H9 (cell line): ENCODE measurements at regions not wholly inside any gene's neighbourhood (a gene's known extent, or its start where the extent isn't known, plus 50 kb on each side); places are given as distances from the start of the nearest gene placed in this dataset.

Experiments used
- DNase-seq: peaks from one replicate; pipeline ENCODE4 v3.0.0-alpha.2; 2017
- H2AFZ ChIP-seq: one replicate; pipeline ENCODE4 v1.6.1; 2013; ENCODE audit warnings: mild to moderate bottlenecking, low read length, control low read depth, moderate library complexity
- H2AK5ac ChIP-seq: 2 replicates; pipeline ENCODE4 v1.6.1; 2013; ENCODE audit warnings: low read length, control low read depth, mixed read lengths; ENCODE audit not compliant: insufficient read length
- H2BK120ac ChIP-seq: one replicate; pipeline ENCODE4 v1.6.1; 2013; ENCODE audit warnings: low read depth, mild to moderate bottlenecking, low read length, control low read depth, inconsistent platforms; ENCODE audit not compliant: poor library complexity, severe bottlenecking
- H2BK12ac ChIP-seq: 2 replicates; pipeline ENCODE4 v1.6.1; 2013; ENCODE audit warnings: low read length, control low read depth, mixed read lengths, low read depth; ENCODE audit not compliant: insufficient read length
- H2BK15ac ChIP-seq: 2 replicates; pipeline ENCODE4 v1.6.1; 2013; ENCODE audit warnings: low read depth, low read length, control low read depth
- H2BK20ac ChIP-seq: one replicate; pipeline ENCODE4 v1.6.1; 2013; ENCODE audit warnings: low read depth, mild to moderate bottlenecking, low read length, control low read depth, inconsistent platforms; ENCODE audit not compliant: poor library complexity, severe bottlenecking
- H2BK5ac ChIP-seq: 2 replicates; pipeline ENCODE4 v1.6.1; 2013; ENCODE audit warnings: low read length, control low read depth, mixed read lengths; ENCODE audit not compliant: insufficient read length
- H3K14ac ChIP-seq: 2 replicates; pipeline ENCODE4 v1.6.1; 2013; ENCODE audit warnings: low read length, control low read depth; ENCODE audit not compliant: insufficient read depth
- H3K18ac ChIP-seq: 2 replicates; pipeline ENCODE4 v1.6.1; 2013; ENCODE audit warnings: low read depth, mild to moderate bottlenecking, mixed read lengths, low read length, control low read depth; ENCODE audit not compliant: insufficient read length
- H3K23ac ChIP-seq: 2 replicates; pipeline ENCODE4 v1.6.1; 2013; ENCODE audit warnings: low read length, control low read depth, mixed read lengths, low read depth; ENCODE audit not compliant: insufficient read length
- H3K23me2 ChIP-seq: 2 replicates; pipeline ENCODE4 v1.6.1; 2013; ENCODE audit warnings: low read depth, mild to moderate bottlenecking, mixed read lengths, low read length, control low read depth; ENCODE audit not compliant: insufficient read length, poor library complexity, severe bottlenecking
- H3K27ac ChIP-seq: 2 replicates; pipeline ENCODE4 v1.5.1; 2013; ENCODE audit warnings: low read length, control low read depth, mixed read lengths, low read depth; ENCODE audit not compliant: insufficient read length
- H3K27me3 ChIP-seq: 2 replicates; pipeline ENCODE4 v1.6.1; 2013; ENCODE audit warnings: low read length, control low read depth, inconsistent platforms; ENCODE audit not compliant: insufficient read depth
- H3K4ac ChIP-seq: 2 replicates; pipeline ENCODE4 v1.6.1; 2013; ENCODE audit warnings: low read depth, mild to moderate bottlenecking, control low read depth, inconsistent platforms, low read length, moderate library complexity
- H3K4me1 ChIP-seq: 2 replicates; pipeline ENCODE4 v1.6.1; 2013; ENCODE audit warnings: low read length, control low read depth, inconsistent platforms; ENCODE audit not compliant: insufficient read depth
- H3K4me2 ChIP-seq: 2 replicates; pipeline ENCODE4 v1.6.1; 2013; ENCODE audit warnings: low read length, control low read depth, mixed read lengths; ENCODE audit not compliant: insufficient read length, insufficient read depth
- H3K56ac ChIP-seq: 2 replicates; pipeline ENCODE4 v1.6.1; 2013; ENCODE audit warnings: low read depth, mild to moderate bottlenecking, mixed read lengths, low read length, control low read depth; ENCODE audit not compliant: insufficient read length
- H3K79me1 ChIP-seq: 2 replicates; pipeline ENCODE4 v1.6.1; 2013; ENCODE audit warnings: low read depth, mild to moderate bottlenecking, moderate library complexity, low read length, control low read depth, inconsistent platforms; ENCODE audit not compliant: insufficient read depth, poor library complexity, severe bottlenecking
- H3K79me2 ChIP-seq: 2 replicates; pipeline ENCODE4 v1.6.1; 2013; ENCODE audit warnings: low read length, control low read depth, inconsistent platforms; ENCODE audit not compliant: insufficient read depth
- H3K9ac ChIP-seq: 2 replicates; pipeline ENCODE4 v1.6.1; 2013; ENCODE audit warnings: low read length, control low read depth, mixed read lengths; ENCODE audit not compliant: insufficient read length; ENCODE audit errors: extremely low read depth
- H3K9me3 ChIP-seq: one replicate; pipeline ENCODE4 v1.6.1; 2013; ENCODE audit warnings: low read depth, low read length, inconsistent platforms; ENCODE audit not compliant: control insufficient read depth
- H3T11ph ChIP-seq: one replicate; pipeline ENCODE4 v1.6.1; 2013; ENCODE audit warnings: mild to moderate bottlenecking, low read length, control low read depth, inconsistent platforms
- H4K20me1 ChIP-seq: one replicate; pipeline ENCODE4 v1.6.1; 2013; ENCODE audit not compliant: control insufficient read depth, insufficient read length, insufficient read depth
- H4K5ac ChIP-seq: 2 replicates; pipeline ENCODE4 v1.6.1; 2013; ENCODE audit warnings: low read depth, mild to moderate bottlenecking, mixed read lengths, low read length, control low read depth; ENCODE audit not compliant: insufficient read length
- H4K8ac ChIP-seq: replicated peaks from 2 replicates; pipeline ENCODE4 v1.6.1; 2013; ENCODE audit warnings: low read length, control low read depth, mixed read lengths, low read depth; ENCODE audit not compliant: insufficient read length
- H4K91ac ChIP-seq: 2 replicates; pipeline ENCODE4 v1.6.1; 2013; ENCODE audit warnings: low read depth, mild to moderate bottlenecking, moderate library complexity, mixed read lengths, low read length, control low read depth; ENCODE audit not compliant: insufficient read length
- H3K27ac Mint-ChIP-seq, 3 experiments: 2 replicates in 2 of 3; 3 replicates in 1 of 3; pipeline ENCODE4 v1.8.0; 2020 to 2021; ENCODE audit warnings: mixed read lengths in 3 of 3, mild to moderate bottlenecking in 1 of 3, moderate library complexity in 1 of 3
- H3K27me3 Mint-ChIP-seq: 2 replicates; pipeline ENCODE4 v1.8.0; 2021; ENCODE audit warnings: low read depth, mild to moderate bottlenecking, moderate library complexity, mixed read lengths
- H3K36me3 Mint-ChIP-seq, 3 experiments: 2 replicates in 2 of 3; 3 replicates in 1 of 3; pipeline ENCODE4 v1.8.0; 2020 to 2021; ENCODE audit warnings: low read depth in 3 of 3, mixed read lengths in 3 of 3; ENCODE audit not compliant: insufficient read depth in 1 of 3
- H3K4me1 Mint-ChIP-seq, 2 experiments: 2 replicates each; pipeline ENCODE4 v1.8.0; 2020; ENCODE audit warnings: mixed read lengths in 2 of 2
- H3K4me3 Mint-ChIP-seq, 2 experiments: 2 replicates in 1 of 2; 3 replicates in 1 of 2; pipeline ENCODE4 v1.8.0; 2020 to 2021; ENCODE audit warnings: mild to moderate bottlenecking in 2 of 2, mixed read lengths in 2 of 2, moderate library complexity in 1 of 2
- H3K9me3 Mint-ChIP-seq, 2 experiments: 2 replicates in 1 of 2; 3 replicates in 1 of 2; pipeline ENCODE4 v1.8.0; 2020; ENCODE audit warnings: mild to moderate bottlenecking in 2 of 2, mixed read lengths in 2 of 2, moderate library complexity in 1 of 2
- WGBS: extraction: QIAGEN DNeasy Blood & Tissue Kit; methylation state at CpG from one replicate; pipeline ENCODE4 v1.1.7; 2013; ENCODE audit warnings: missing lambda C conversion rate, low lambda C conversion rate, mixed read lengths; ENCODE audit not compliant: insufficient read length; ENCODE audit errors: extremely low coverage; 5-methylcytosine and 5-hydroxymethylcytosine counted together
- TF ChIP-seq, protein P1 (sequence below): fragments of 200-600 bp; sonication (generic); conservative IDR thresholded peaks from 3 replicates; pipeline ENCODE4 v1.8.0; 2021; ENCODE audit warnings: antibody characterized with exemption, mild to moderate bottlenecking

DNA sequence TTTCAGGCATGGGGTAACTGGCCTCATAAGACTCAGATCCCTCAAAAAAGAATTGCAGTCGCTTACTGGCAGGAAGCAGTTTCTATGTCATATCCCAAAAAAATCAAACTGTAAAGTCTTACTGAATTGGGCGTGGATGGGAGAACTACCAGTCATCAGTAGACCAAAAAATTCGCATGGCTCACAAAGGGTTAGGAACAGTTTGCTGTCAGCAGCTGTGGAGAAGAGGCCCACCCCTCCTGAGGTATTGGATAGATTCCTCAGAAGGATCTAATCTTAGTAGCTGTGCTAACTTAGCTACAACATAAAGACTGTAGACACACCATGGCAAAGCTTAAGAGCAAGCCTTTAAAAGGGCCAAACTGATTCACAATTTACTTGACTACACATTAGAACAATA lies 478.3 kb upstream of the FTMT start:
- Histone ChIP-seq H3K79me2 (no peaks in the 10 kb centered on the region), H3K23ac (no peak overlapping the region), H2BK5ac (no peak overlapping the region), H3K79me1 (no peaks in the 10 kb centered on the region), H3T11ph (no peak overlapping the region), H3K27me3 (no peaks in the 10 kb centered on the region), H3K9me3 (no peaks in the 10 kb centered on the region), H2BK20ac (no peak overlapping the region), H2AFZ (no peak overlapping the region), H2BK120ac (no peak overlapping the region), H3K18ac (no peak overlapping the region), H3K9ac (no peak overlapping the region), H2BK12ac (no peak overlapping the region), H4K5ac (no peak overlapping the region), H4K20me1 (no peaks in the 10 kb centered on the region), H3K14ac (no peak overlapping the region), H2AK5ac (no peak overlapping the region), H3K4me1 (no peaks in the 10 kb centered on the region), H2BK15ac (no peak overlapping the region), H4K8ac (no peak overlapping the region), H3K4me2 (no peak overlapping the region), H3K56ac (no peak overlapping the region), H3K27ac (no peak overlapping the region), H3K23me2 (no peaks in the 10 kb centered on the region), H3K4ac (no peak overlapping the region), H4K91ac (no peak overlapping the region)
- no peak overlapping the region for H3K4me3 Mint-ChIP-seq
- TF ChIP-seq, protein P1, sequence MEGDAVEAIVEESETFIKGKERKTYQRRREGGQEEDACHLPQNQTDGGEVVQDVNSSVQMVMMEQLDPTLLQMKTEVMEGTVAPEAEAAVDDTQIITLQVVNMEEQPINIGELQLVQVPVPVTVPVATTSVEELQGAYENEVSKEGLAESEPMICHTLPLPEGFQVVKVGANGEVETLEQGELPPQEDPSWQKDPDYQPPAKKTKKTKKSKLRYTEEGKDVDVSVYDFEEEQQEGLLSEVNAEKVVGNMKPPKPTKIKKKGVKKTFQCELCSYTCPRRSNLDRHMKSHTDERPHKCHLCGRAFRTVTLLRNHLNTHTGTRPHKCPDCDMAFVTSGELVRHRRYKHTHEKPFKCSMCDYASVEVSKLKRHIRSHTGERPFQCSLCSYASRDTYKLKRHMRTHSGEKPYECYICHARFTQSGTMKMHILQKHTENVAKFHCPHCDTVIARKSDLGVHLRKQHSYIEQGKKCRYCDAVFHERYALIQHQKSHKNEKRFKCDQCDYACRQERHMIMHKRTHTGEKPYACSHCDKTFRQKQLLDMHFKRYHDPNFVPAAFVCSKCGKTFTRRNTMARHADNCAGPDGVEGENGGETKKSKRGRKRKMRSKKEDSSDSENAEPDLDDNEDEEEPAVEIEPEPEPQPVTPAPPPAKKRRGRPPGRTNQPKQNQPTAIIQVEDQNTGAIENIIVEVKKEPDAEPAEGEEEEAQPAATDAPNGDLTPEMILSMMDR: no peak
- H3K36me3 Mint-ChIP-seq: no peaks in the 10 kb centered on the region
- H3K9me3 Mint-ChIP-seq: no peaks in the 10 kb centered on the region
- no peak for DNase-seq
- no peak overlapping the region for H3K27ac Mint-ChIP-seq
- H3K27me3 Mint-ChIP-seq: no peaks in the 10 kb centered on the region
- WGBS: no CpG with 5 or more reads among the region's 3 CpGs
- H3K4me1 Mint-ChIP-seq: no peaks in the 10 kb centered on the region
